ENCODE measurements at regions not wholly inside any gene's neighbourhood (a gene's known extent, or its start where the extent isn't known, plus 50 kb on each side); places are given as distances from the start of the nearest gene placed in this dataset.

DNA sequence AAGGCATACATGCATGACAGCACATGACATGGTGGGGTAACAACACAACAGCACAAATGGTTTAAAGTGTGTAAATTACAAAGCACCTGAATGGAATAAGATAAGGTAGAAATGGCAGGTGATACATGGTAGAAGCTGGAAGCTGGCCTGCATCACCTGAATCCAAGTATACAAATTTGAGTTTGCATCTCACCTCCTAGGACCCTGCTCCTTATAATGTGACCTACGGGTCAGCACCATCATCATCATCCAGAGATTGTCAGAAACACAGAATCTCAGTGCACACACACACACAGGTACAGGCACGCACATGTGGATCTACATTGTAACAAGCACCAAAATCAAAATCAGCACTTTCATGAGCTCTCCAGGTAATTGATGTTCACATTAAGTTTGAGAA is 1048.2 kb upstream of the AUTS2 start:
- peaks cover 0 to 2% of the 10 kb centered on the region in 2 donors for H3K9me3 Mint-ChIP-seq
- H3K36me3 Mint-ChIP-seq: no peaks in the 10 kb centered on the region
- ATAC-seq (replicated peaks) (no peak), DNase-seq (no peak)
- no peaks in the 10 kb centered on the region for H3K4me1 Mint-ChIP-seq
- H3K27me3 Mint-ChIP-seq: no peaks in the 10 kb centered on the region
- H3K27ac Mint-ChIP-seq: no peak overlapping the region
- H3K4me3 Mint-ChIP-seq: no peak overlapping the region

DNA sequence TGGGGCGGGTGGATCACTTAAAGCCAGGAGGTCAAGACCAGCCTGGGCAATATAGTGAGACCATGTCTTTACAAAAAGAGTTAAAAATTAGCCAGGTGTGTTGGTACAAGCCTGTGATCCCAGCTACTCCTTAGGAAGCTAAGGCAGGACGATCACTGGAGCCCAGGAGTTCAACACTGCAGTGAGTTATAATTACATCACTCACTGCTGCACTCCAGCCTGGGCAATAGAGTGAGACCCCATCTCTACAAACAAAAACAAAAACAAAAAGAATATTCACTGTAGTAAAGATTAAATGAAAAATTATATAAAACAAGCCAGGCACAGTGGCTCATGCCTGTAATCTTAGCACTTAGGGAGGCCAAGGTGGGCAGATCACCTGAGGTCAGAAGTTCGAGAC is 1047.6 kb upstream of the AUTS2 start:
- peaks cover 0 to 2% of the 10 kb centered on the region in 2 donors for H3K9me3 Mint-ChIP-seq

DNA sequence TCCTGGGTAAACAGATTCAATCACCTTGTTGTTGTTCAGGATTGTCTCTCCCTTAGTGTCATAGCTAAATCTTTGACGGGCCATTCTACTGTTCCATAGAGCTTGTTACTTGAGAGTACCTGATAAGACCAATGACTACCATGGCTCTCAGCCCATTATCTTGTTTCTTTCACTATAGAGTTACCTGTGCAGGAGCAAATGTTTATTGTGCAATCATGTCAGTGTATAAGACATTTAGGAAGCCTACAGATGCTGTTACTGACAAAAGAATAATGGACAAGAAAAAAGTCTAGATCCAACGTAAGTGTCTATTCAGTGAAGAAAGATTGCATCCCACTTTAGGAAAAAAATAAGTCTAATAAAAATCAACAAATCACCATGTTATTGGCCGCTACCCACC is 1041.7 kb upstream of the AUTS2 start:
- Mint-ChIP-seq H3K4me3 (no peak overlapping the region), H3K36me3 (no peaks in the 10 kb centered on the region), H3K9me3 (peaks cover 0 to 2% of the 10 kb centered on the region in 2 donors), H3K27ac (no peak overlapping the region), H3K27me3 (no peaks in the 10 kb centered on the region), H3K4me1 (no peaks in the 10 kb centered on the region)
- no peak for DNase-seq
- no peak for ATAC-seq (replicated peaks)

More for the DNA sequence above, 1047.6 kb upstream of the AUTS2 start:
- DNase-seq (no peak), ATAC-seq (replicated peaks) (no peak)
- no peaks in the 10 kb centered on the region for H3K4me1 Mint-ChIP-seq
- no peak overlapping the region for H3K4me3 Mint-ChIP-seq
- no peak overlapping the region for H3K27ac Mint-ChIP-seq
- H3K27me3 Mint-ChIP-seq: no peaks in the 10 kb centered on the region
- H3K36me3 Mint-ChIP-seq: no peaks in the 10 kb centered on the region

DNA sequence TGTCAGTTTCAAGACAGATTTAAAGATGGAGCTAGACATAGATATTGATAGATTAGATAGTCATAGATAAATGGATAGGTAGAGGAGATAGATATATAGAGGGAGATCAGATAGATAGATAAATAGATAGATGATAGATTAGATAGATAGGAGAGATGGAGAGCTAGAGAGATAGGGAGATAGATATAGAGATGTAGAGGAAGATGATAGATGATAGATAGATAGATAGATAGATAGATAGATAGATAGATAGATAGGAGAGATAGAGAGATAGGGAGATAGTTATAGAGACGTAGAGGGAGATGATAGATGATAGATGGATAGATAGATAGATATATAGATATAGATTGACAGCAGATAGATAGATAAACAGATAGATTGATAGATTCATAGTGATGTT is 1038.8 kb upstream of the AUTS2 start:
- Mint-ChIP-seq H3K27me3 (no peaks in the 10 kb centered on the region), H3K4me1 (no peaks in the 10 kb centered on the region), H3K4me3 (no peak overlapping the region), H3K9me3 (peaks cover 2 to 3% of the 10 kb centered on the region in 2 donors), H3K27ac (no peak overlapping the region), H3K36me3 (no peaks in the 10 kb centered on the region)
- DNase-seq (no peak), ATAC-seq (replicated peaks) (no peak)

DNA sequence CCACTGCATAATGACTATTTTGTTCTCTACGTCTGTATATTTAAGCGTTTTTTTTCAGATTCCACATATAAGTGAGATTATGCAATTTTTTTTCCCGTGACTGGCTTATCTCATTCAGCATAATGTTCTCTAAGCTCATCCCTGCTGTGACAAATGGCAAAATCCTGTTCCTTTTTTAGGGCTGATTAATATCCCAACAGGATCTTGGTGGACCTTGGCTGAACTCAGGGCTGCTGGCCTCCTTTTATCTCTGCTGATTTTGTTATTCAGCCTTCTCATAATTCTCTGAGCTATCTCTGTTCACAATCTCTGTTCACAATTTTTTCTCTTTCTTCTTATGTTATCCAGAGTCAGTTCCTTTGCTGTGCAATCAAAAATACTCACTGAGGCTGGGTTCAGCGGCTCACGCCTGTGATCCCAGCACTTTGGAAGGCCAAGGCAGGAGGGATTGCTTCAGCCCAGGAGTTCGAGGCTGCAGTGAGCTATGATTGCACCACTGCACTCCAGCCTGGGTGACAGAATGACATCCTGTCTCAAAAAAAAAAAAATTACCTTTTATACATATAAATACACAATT is 1035.9 kb upstream of the AUTS2 start:
- Mint-ChIP-seq H3K36me3 (no peaks in the 10 kb centered on the region), H3K27me3 (no peaks in the 10 kb centered on the region), H3K27ac (no peak overlapping the region), H3K9me3 (peaks cover 3 to 7% of the 10 kb centered on the region in 2 donors), H3K4me1 (no peaks in the 10 kb centered on the region), H3K4me3 (no peak overlapping the region)
- no peak for DNase-seq
- ATAC-seq (replicated peaks): no peak

DNA sequence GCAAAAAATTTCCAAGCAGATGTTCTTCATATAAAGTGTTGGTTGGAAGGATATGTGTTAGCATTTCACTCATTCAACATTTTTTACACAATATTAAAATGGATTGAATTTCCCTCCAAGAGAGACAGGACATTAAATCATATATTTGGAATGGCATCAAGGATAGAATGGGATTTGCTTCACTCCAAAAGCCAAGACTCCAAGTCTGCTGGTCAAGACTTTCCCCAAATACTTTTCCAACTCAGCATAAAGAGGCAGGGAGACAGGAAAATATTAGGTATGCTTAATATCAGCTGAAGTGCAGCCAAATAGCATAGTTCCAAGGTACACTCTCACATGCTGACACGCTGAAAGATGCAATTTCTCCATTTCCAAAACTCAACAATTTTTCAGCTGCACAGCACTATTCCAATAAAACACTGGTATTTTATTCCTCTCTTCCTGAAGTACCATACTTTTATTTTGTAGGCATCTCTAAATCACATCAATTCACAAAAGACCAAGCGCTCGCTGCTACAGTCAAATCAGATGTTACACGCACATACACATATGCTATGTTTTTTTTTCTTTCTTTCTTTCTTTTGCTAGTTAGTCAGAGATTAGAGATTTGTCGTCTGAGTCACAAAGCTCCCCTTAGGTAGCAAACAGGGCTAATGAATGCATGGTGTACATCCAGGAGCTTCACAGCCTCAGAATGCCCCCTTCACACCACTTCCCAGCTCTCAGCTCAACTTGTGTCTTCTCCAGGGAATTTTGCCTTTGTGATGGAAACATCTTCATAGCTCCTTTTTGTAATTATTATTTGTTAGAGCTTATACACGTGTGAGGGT is 1033.8 kb upstream of the AUTS2 start:
- H3K9me3 Mint-ChIP-seq: peaks cover 3 to 9% of the 10 kb centered on the region in 2 donors

DNA sequence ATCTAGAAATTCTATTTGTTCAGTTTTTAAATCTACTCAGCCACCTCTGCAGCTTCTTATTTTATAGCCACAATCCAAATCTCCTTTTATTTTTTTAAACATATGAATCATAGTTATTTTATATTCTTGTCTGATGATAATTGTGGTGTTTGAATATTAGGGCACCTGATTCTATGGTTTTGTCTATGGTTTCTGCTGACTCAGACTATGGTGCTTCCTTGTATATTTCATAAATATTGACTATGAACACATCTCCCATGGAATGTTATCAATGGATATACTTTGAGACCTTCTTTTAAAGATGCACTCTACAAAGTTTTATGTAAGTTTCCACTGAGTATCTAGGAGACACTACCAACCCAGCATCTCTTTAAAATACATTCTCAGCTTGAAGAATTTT is 1027.0 kb upstream of the AUTS2 start:
- Mint-ChIP-seq H3K27ac (no peak overlapping the region), H3K27me3 (no peaks in the 10 kb centered on the region), H3K4me1 (peaks cover 0 to 5% of the 10 kb centered on the region in 2 donors), H3K9me3 (peaks cover 2 to 6% of the 10 kb centered on the region in 2 donors), H3K36me3 (no peaks in the 10 kb centered on the region), H3K4me3 (no peak overlapping the region)
- DNase-seq: no peak
- ATAC-seq (replicated peaks): no peak

More for the DNA sequence above, 1033.8 kb upstream of the AUTS2 start:
- H3K4me1 Mint-ChIP-seq: no peaks in the 10 kb centered on the region
- H3K27me3 Mint-ChIP-seq: no peaks in the 10 kb centered on the region
- H3K36me3 Mint-ChIP-seq: no peaks in the 10 kb centered on the region
- no peak overlapping the region for H3K4me3 Mint-ChIP-seq
- no peak for DNase-seq
- ATAC-seq (replicated peaks): no peak
- no peak overlapping the region for H3K27ac Mint-ChIP-seq

DNA sequence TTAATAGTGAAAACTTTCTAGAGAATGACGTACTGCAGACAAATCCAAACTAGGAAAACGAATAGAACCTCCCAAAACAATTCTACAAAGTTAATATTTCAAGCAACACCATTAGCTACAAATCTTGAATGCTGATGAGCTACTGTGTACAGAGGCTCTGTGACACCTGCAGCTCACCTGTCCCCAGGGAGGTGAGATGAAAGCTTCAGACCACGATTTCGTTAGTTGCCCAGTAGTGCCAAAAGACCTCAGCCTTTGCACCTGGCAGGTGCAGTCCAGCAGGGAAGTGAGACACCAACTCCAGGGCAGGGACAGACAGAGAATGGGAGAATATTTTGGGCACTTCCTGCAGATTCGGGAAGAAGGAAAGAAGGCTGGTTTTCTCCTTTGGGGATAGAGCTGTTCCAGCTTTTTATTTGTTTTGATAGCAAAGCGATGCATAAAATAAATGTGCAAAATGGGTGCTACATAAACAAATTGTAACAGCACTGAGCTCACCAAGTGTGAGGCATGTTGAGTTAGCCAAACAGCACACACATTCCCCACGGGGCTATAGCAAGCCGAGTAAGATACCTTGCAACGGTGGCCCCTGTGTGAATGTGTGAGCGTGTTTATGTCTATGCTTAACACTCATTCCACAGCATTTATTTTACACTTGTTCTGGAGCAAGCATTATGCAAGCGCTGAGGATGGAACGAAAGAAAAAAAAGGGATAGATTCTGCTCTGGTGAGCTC is 1024.8 kb upstream of the AUTS2 start:
- H3K36me3 Mint-ChIP-seq: no peaks in the 10 kb centered on the region
- no peak for DNase-seq
- no peaks in the 10 kb centered on the region for H3K27me3 Mint-ChIP-seq
- H3K9me3 Mint-ChIP-seq: peaks cover 2 to 4% of the 10 kb centered on the region in 2 donors
- ATAC-seq (replicated peaks): no peak
- H3K4me3 Mint-ChIP-seq: no peak overlapping the region
- peaks cover 0 to 5% of the 10 kb centered on the region in 2 donors for H3K4me1 Mint-ChIP-seq
- H3K27ac Mint-ChIP-seq: no peak overlapping the region

DNA sequence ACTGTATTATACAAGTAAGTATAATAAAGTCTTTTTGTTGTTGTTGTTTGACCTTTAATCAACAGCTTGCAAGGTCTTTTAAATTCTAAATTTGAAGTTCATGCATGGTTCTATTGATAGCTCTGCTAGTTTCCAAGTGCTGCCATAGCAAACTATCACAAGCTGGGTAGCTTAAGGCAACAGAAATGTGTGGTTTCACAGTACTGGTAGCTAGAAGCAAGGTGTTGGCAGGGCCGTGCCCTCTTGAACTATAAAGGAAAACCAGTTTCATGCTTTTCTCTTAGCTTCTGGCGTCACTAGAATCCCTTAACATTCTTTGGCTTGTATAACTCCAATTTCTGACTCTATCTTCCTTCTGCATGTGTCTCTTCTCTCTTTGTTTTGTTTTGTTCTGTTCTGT is 1021.9 kb upstream of the AUTS2 start:
- Mint-ChIP-seq H3K36me3 (no peaks in the 10 kb centered on the region), H3K9me3 (peaks cover 8 to 12% of the 10 kb centered on the region in 2 donors), H3K27ac (no peak overlapping the region), H3K27me3 (no peaks in the 10 kb centered on the region), H3K4me1 (peaks cover 0 to 5% of the 10 kb centered on the region in 2 donors), H3K4me3 (no peak overlapping the region)
- DNase-seq (no peak), ATAC-seq (replicated peaks) (no peak)

DNA sequence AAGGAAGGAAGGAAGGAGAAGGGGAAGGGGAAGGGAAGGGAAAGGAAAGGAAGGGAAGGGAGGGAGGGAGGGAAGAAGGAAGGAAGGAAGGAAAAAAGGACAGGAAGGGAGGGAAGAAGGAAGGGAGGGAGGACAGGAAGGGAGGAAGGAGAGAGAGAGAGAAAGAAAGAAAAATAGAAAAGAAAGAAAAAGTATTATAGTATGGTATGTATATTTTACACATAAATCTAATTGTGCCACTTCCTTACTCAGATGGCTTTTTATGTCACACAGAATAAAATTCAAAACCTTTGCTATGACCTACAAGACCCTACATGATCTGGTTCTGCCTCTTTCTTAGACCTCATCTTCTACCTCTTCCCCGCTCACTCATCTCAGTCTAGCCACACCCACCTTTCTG is 1016.9 kb upstream of the AUTS2 start:
- no peaks in the 10 kb centered on the region for H3K27me3 Mint-ChIP-seq
- no peak for ATAC-seq (replicated peaks)
- DNase-seq: no peak
- no peaks in the 10 kb centered on the region for H3K4me1 Mint-ChIP-seq
- no peaks in the 10 kb centered on the region for H3K36me3 Mint-ChIP-seq
- H3K4me3 Mint-ChIP-seq: no peak overlapping the region
- H3K9me3 Mint-ChIP-seq: peaks cover 15 to 17% of the 10 kb centered on the region in 2 donors
- H3K27ac Mint-ChIP-seq: no peak overlapping the region

DNA sequence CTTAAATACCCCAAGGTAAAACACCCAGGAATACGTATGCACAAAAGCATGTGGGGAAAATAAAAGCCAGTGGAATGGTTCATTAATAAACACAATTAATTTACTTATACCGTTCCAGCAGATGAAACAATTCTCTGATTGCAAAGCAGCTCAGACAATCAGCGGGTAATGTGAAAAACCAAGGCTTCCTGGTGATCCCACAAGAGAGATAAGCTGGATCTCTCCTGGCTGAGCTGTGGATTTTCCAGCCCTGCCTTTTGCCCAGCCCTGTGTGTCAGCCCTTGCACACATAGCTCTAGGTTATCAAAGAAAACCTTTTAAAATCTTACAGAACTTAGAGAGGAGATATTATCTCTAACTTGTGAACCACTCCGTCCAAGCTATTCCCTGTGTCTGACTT is 1010.7 kb upstream of the AUTS2 start:
- Mint-ChIP-seq H3K36me3 (no peaks in the 10 kb centered on the region), H3K4me3 (no peak overlapping the region), H3K27me3 (no peaks in the 10 kb centered on the region), H3K27ac (no peak overlapping the region), H3K9me3 (peaks cover 0 to 11% of the 10 kb centered on the region in 2 donors), H3K4me1 (no peaks in the 10 kb centered on the region)
- no peak for DNase-seq
- no peak for ATAC-seq (replicated peaks)

DNA sequence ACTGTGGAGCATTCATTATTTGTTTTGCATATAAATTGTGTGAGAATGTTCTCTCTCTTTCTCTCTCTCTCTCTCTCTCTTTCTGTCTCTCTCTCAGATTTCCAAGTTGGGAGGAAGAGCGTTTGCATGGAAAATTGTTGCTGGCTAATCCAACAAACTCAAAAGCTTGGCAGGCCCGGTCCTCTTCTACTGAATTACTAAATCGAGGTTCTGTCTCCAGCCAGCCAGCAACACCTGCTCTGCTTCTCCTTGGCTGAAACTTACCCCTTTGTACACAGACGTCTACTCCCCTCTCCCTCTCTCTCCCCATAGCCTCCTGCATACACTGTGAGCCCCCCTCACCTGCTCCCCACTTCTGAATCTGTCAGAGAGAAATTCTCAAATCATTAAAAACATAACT is 996.4 kb upstream of the AUTS2 start:
- Mint-ChIP-seq H3K27me3 (no peaks in the 10 kb centered on the region), H3K36me3 (no peaks in the 10 kb centered on the region), H3K27ac (no peak overlapping the region), H3K4me3 (no peak overlapping the region), H3K4me1 (no peaks in the 10 kb centered on the region), H3K9me3 (peaks cover 0 to 2% of the 10 kb centered on the region in 2 donors)
- DNase-seq (no peak), ATAC-seq (replicated peaks) (no peak)

DNA sequence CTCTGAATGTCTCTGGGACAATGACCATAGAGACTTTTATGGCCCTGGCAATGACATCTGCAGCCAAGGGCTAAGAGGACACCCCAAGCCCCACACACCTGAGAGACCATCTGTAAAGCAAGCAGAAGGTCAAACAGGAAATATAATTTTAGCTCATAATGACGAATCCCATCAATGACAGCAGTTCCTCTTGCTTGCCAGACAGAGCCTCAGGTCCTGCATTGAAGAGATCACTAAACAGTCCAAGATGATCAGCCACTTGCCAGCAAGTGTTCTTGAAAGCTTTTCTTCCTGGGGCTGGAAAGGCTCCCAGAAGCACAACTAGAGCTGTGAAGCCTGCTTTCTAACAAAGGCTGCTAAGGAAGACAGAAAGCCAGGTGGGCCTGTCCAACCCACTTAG is 993.7 kb upstream of the AUTS2 start:
- no peak overlapping the region for H3K27ac Mint-ChIP-seq
- no peaks in the 10 kb centered on the region for H3K27me3 Mint-ChIP-seq
- peaks cover 11 to 18% of the 10 kb centered on the region in 2 donors for H3K9me3 Mint-ChIP-seq
- no peaks in the 10 kb centered on the region for H3K4me1 Mint-ChIP-seq
- DNase-seq: no peak
- no peaks in the 10 kb centered on the region for H3K36me3 Mint-ChIP-seq
- no peak for ATAC-seq (replicated peaks)
- H3K4me3 Mint-ChIP-seq: no peak overlapping the region

DNA sequence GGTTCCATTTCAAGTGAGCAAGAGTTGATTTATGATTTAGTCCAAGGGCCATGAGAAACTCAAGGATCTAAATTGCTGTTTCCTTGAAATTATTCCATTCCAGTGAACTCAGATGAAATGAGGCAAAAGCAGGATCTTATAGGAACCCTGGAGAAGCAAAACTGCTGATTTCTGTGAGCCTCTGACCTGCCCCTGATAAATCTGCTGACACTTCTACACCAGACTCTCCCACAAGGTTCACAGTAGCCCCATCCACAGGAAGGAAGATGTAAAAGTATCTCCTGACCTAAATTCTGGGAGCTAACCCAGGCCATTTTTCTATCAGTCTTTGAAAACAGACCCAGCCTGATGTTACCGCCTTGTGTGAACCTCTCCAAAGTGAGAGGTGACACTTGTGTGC is 987.6 kb upstream of the AUTS2 start:
- ATAC-seq (replicated peaks): no peak
- no peak for DNase-seq
- H3K36me3 Mint-ChIP-seq: no peaks in the 10 kb centered on the region
- no peak overlapping the region for H3K27ac Mint-ChIP-seq
- peaks cover 23 to 33% of the 10 kb centered on the region in 2 donors for H3K9me3 Mint-ChIP-seq
- H3K4me1 Mint-ChIP-seq: no peaks in the 10 kb centered on the region
- H3K27me3 Mint-ChIP-seq: peaks cover 0 to 4% of the 10 kb centered on the region in 2 donors
- no peak overlapping the region for H3K4me3 Mint-ChIP-seq

DNA sequence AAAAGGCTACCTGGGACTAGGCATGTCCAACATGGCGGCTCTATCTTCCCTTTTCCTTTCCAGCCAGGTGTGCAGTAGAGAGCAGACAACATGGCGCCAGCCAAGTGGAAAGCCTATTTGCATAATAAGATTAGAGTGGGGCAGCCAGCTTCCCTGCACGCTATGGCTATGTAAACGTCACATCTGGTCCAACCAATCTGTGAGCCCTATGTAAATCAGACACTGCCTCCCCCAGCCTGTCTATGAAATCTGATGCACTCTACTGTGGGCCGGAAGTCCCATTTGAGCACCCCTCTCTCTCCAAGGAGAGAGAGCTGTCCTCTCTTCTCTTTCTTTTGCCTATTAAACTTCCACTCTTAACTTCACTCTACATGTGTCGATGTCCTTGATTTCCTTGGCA is 984.9 kb upstream of the AUTS2 start:
- Mint-ChIP-seq H3K4me1 (no peaks in the 10 kb centered on the region), H3K27me3 (peaks cover 0 to 4% of the 10 kb centered on the region in 2 donors), H3K9me3 (peaks cover 26% of the 10 kb centered on the region in 2 donors), H3K4me3 (no peak overlapping the region), H3K27ac (no peak overlapping the region), H3K36me3 (no peaks in the 10 kb centered on the region)
- ATAC-seq (replicated peaks): no peak
- DNase-seq: no peak

All from stimulated activated naive B cell treated with anti-CD40 and anti-IgM and Interleukin-4, amounts not matched to agents 10 μg/mL and 1 μg/mL and 100 μg/mL, for 72 hours (primary cell).